H1 (cell line): ENCODE measurements at regions not wholly inside any gene's neighbourhood (a gene's known extent, or its start where the extent isn't known, plus 50 kb on each side); places are given as distances from the start of the nearest gene placed in this dataset.

ENCODE experiments used
- CTCF ChIA-PET: fragments of 300-600 bp; sonication (Branson Sonifier 250); formaldehyde crosslinking; loops from one replicate; lab custom pipeline; 2021; ENCODE audit not compliant: partially characterized antibody; lab: Charles Lee
- POLR2A ChIA-PET: fragments of 300-600 bp; sonication (Branson Sonifier 250); formaldehyde crosslinking; loops from one replicate; lab custom pipeline; 2021; ENCODE audit warnings: inconsistent platforms; ENCODE audit not compliant: partially characterized antibody; lab: Charles Lee
- DNase-seq, 2 experiments: peaks; one replicate each; pipeline versions ENCODE4 v3.0.0 to v3.0.0-alpha.2; 2010 to 2022; ENCODE audit warnings: low spot score in 2 of 2, low read depth in 1 of 2, mixed read lengths in 1 of 2
- FAIRE-seq: peaks from 2 replicates; lab custom pipeline; 2011; peaks lifted over from hg19 to GRCh38; lab: Jason Lieb, UNC
- H2AFZ ChIP-seq: 2 replicates; pipeline ENCODE4 v1.8.1; 2012; ENCODE audit warnings: low read length, inconsistent platforms
- H2AK5ac ChIP-seq: 2 replicates; pipeline ENCODE4 v1.6.1; 2013; ENCODE audit warnings: low read depth, low read length
- H2BK120ac ChIP-seq: replicated peaks from 2 replicates; pipeline ENCODE3; 2013; ENCODE audit warnings: low read depth, low read length, inconsistent platforms
- H2BK12ac ChIP-seq: 2 replicates; pipeline ENCODE4 v1.6.1; 2013; ENCODE audit warnings: low read depth, low read length
- H2BK15ac ChIP-seq: 2 replicates; pipeline ENCODE4 v1.6.1; 2013; ENCODE audit warnings: low read length
- H2BK20ac ChIP-seq: 2 replicates; pipeline ENCODE4 v1.6.1; 2013; ENCODE audit warnings: low read length
- H2BK5ac ChIP-seq: 2 replicates; pipeline ENCODE4 v1.6.1; 2013; ENCODE audit warnings: low read depth, low read length
- H3K14ac ChIP-seq: 2 replicates; pipeline ENCODE4 v1.6.1; 2013; ENCODE audit warnings: inconsistent platforms; ENCODE audit not compliant: insufficient read length
- H3K18ac ChIP-seq: 2 replicates; pipeline ENCODE4 v1.6.1; 2013; ENCODE audit warnings: low read length; ENCODE audit errors: extremely low read depth
- H3K23ac ChIP-seq: 2 replicates; pipeline ENCODE4 v1.6.1; 2013; ENCODE audit warnings: inconsistent platforms; ENCODE audit not compliant: insufficient read length
- H3K23me2 ChIP-seq: 2 replicates; pipeline ENCODE4 v1.6.1; 2013; ENCODE audit warnings: low read depth, low read length
- H3K27ac ChIP-seq: 2 replicates; pipeline ENCODE4 v1.6.1; 2011; ENCODE audit warnings: low read depth, low read length, inconsistent platforms
- H3K27me3 ChIP-seq, 4 experiments: replicated peaks in 1 of 4; 1 replicate in 1 of 4; 2 replicates in 3 of 4; pipeline versions ENCODE4 v1.6.1 to v1.8.1; 2011 to 2013; ENCODE audit warnings: low read length in 3 of 4, mild to moderate bottlenecking in 3 of 4, inconsistent platforms in 2 of 4, mixed read lengths in 2 of 4, moderate library complexity in 1 of 4; ENCODE audit not compliant: control insufficient read depth in 3 of 4, insufficient read depth in 3 of 4; ENCODE audit errors: extremely low read depth in 1 of 4
- H3K36me3 ChIP-seq, 4 experiments: 2 replicates each; pipeline versions ENCODE4 v1.6.1 to v1.8.1; 2011 to 2013; ENCODE audit warnings: mild to moderate bottlenecking in 4 of 4, low read length in 3 of 4, moderate library complexity in 2 of 4, control low read depth in 1 of 4, inconsistent platforms in 1 of 4; ENCODE audit not compliant: insufficient read depth in 4 of 4, control insufficient read depth in 2 of 4
- H3K4ac ChIP-seq: replicated peaks from 2 replicates; pipeline ENCODE3; 2013; ENCODE audit warnings: low read length, low read depth, mixed read lengths, inconsistent platforms; ENCODE audit not compliant: insufficient read length
- H3K4me1 ChIP-seq, 4 experiments: replicated peaks in 1 of 4; 1 replicate in 1 of 4; 2 replicates in 3 of 4; pipeline versions ENCODE4 v1.6.1 to v1.8.1; 2011 to 2013; ENCODE audit warnings: low read length in 3 of 4, inconsistent platforms in 2 of 4, mixed read lengths in 1 of 4; ENCODE audit not compliant: insufficient read depth in 4 of 4, control insufficient read depth in 3 of 4
- H3K4me2 ChIP-seq, 2 experiments: 2 replicates each; pipeline versions ENCODE4 v1.6.1 to v1.8.1; 2011 to 2013; ENCODE audit warnings: low read depth in 2 of 2, low read length in 2 of 2, control low read depth in 1 of 2, inconsistent platforms in 1 of 2, mild to moderate bottlenecking in 1 of 2; ENCODE audit not compliant: insufficient read depth in 1 of 2
- H3K4me3 ChIP-seq, 4 experiments: fragments of 200-600, 300-600 bp in 1 of 4; sonication (generic), shearing (Covaris generic), sonication (Bioruptor Twin) in 1 of 4; 2 replicates each; pipeline versions ENCODE4 v1.5.1 to v1.8.1; 2011 to 2016; ENCODE audit warnings: low read length in 4 of 4, low read depth in 3 of 4, control low read depth in 2 of 4, inconsistent platforms in 2 of 4, mild to moderate bottlenecking in 2 of 4, mixed read lengths in 1 of 4, moderate library complexity in 1 of 4; ENCODE audit not compliant: insufficient read depth in 2 of 4; ENCODE audit errors: extremely low read depth in 1 of 4
- H3K56ac ChIP-seq: replicated peaks from 2 replicates; pipeline ENCODE3; 2013; ENCODE audit warnings: low read depth, mild to moderate bottlenecking, mixed read lengths, low read length, inconsistent platforms; ENCODE audit not compliant: insufficient read length
- H3K79me1 ChIP-seq: 2 replicates; pipeline ENCODE4 v1.6.1; 2013; ENCODE audit warnings: low read depth, low read length, control low read depth
- H3K79me2 ChIP-seq, 2 experiments: 2 replicates each; pipeline versions ENCODE4 v1.6.1 to v1.8.1; 2012 to 2013; ENCODE audit warnings: low read length in 2 of 2, mild to moderate bottlenecking in 2 of 2, inconsistent platforms in 1 of 2; ENCODE audit not compliant: insufficient read depth in 2 of 2, control insufficient read depth in 1 of 2
- H3K9ac ChIP-seq, 4 experiments: replicated peaks in 1 of 4; 1 replicate in 1 of 4; 2 replicates in 3 of 4; pipeline versions ENCODE4 v1.6.1 to v1.8.1; 2011 to 2013; ENCODE audit warnings: low read depth in 3 of 4, low read length in 3 of 4, control low read depth in 2 of 4, mild to moderate bottlenecking in 2 of 4, moderate library complexity in 2 of 4, inconsistent platforms in 1 of 4; ENCODE audit errors: extremely low read depth in 1 of 4
- H3K9me3 ChIP-seq, 2 experiments: 2 replicates each; pipeline versions ENCODE4 v1.6.1 to v1.8.1; 2012 to 2013; ENCODE audit warnings: mild to moderate bottlenecking in 2 of 2, moderate library complexity in 2 of 2, control low read depth in 1 of 2, inconsistent platforms in 1 of 2, low read depth in 1 of 2, low read length in 1 of 2, mixed read lengths in 1 of 2; ENCODE audit not compliant: insufficient read depth in 2 of 2
- H4K20me1 ChIP-seq, 2 experiments: replicated peaks in 1 of 2; 2 replicates each; pipeline versions ENCODE3 to v1.8.1; 2011 to 2013; ENCODE audit warnings: inconsistent platforms in 2 of 2, low read length in 2 of 2, mild to moderate bottlenecking in 1 of 2; ENCODE audit not compliant: insufficient read depth in 2 of 2, control insufficient read depth in 1 of 2
- H4K5ac ChIP-seq: 2 replicates; pipeline ENCODE4 v1.6.1; 2013; ENCODE audit warnings: low read length, low read depth, mixed read lengths, inconsistent platforms; ENCODE audit not compliant: insufficient read length
- H4K8ac ChIP-seq: 2 replicates; pipeline ENCODE4 v1.8.0; 2013; ENCODE audit warnings: mild to moderate bottlenecking, moderate library complexity, low read length, inconsistent platforms; ENCODE audit not compliant: insufficient read depth; ENCODE audit errors: extremely low read depth
- H4K91ac ChIP-seq: replicated peaks from 2 replicates; pipeline ENCODE3; 2013; ENCODE audit warnings: low read length, mixed read lengths, inconsistent platforms; ENCODE audit not compliant: insufficient read length
- CREB1 ChIP-seq: IDR thresholded peaks from 2 replicates; pipeline ENCODE4 v1.6.1; 2012; ENCODE audit warnings: inconsistent platforms
- CTCF ChIP-seq, 3 experiments: IDR thresholded peaks; 1 replicate in 2 of 3; 2 replicates in 1 of 3; pipeline versions ENCODE4 v1.5.1 to v1.6.1; 2011; ENCODE audit warnings: low read length in 3 of 3, mild to moderate bottlenecking in 3 of 3, inconsistent platforms in 2 of 3, low read depth in 1 of 3, moderate library complexity in 1 of 3; ENCODE audit not compliant: insufficient read depth in 1 of 3; ENCODE audit errors: control extremely low read depth in 1 of 3
- E2F6 ChIP-seq: IDR thresholded peaks from 2 replicates; pipeline ENCODE4 v1.6.1; 2012; ENCODE audit warnings: inconsistent platforms
- MAX ChIP-seq: IDR thresholded peaks from 2 replicates; pipeline ENCODE4 v1.6.1; 2012; ENCODE audit warnings: inconsistent platforms
- PHF8 ChIP-seq: fragments of 200-600 bp; sonication (generic); conservative IDR thresholded peaks from 2 replicates; pipeline ENCODE4 v1.7.1; 2012; ENCODE audit warnings: low read depth, mild to moderate bottlenecking, inconsistent platforms, low read length, moderate library complexity
- RAD21 ChIP-seq, 2 experiments: IDR thresholded peaks in 1 of 2; conservative IDR thresholded peaks in 1 of 2; 2 replicates each; pipeline ENCODE4 v1.6.1; 2011; ENCODE audit warnings: low read depth in 2 of 2, low read length in 2 of 2, improper control_type of control experiment in 1 of 2, inconsistent platforms in 1 of 2, mild to moderate bottlenecking in 1 of 2, moderate library complexity in 1 of 2
- RBBP5 ChIP-seq: IDR thresholded peaks from 2 replicates; pipeline ENCODE4 v1.7.1; 2012; ENCODE audit warnings: low read depth, mild to moderate bottlenecking, inconsistent platforms, low read length, moderate library complexity, borderline replicate concordance
- SUZ12 ChIP-seq: fragments of 200-600 bp; sonication (generic); IDR thresholded peaks from 2 replicates; pipeline ENCODE4 v1.6.1; 2012; ENCODE audit warnings: mild to moderate bottlenecking, inconsistent platforms, low read length, moderate library complexity, mixed read lengths
- YY1 ChIP-seq: IDR thresholded peaks from 2 replicates; pipeline ENCODE4 v1.6.1; 2011; ENCODE audit warnings: low read depth, mild to moderate bottlenecking, low read length
- WGBS, 2 experiments: shearing (Covaris generic) in 1 of 2; methylation state at CpG; one replicate each; pipeline versions ENCODE4 v1.1.6 to v1.1.7; 2013 to 2015; ENCODE audit warnings: low lambda C conversion rate in 2 of 2, mixed read lengths in 2 of 2, inconsistent platforms in 1 of 2, low coverage in 1 of 2, missing lambda C conversion rate in 1 of 2; ENCODE audit not compliant: insufficient replicate concordance in 2 of 2, insufficient coverage in 1 of 2, insufficient read length in 1 of 2; ENCODE audit errors: extremely low coverage in 1 of 2, missing lambda C conversion rate in 1 of 2; 5-methylcytosine and 5-hydroxymethylcytosine counted together

- no peak overlapping the region for H2BK15ac ChIP-seq
- H2BK5ac ChIP-seq: no peak overlapping the region
- H2AFZ ChIP-seq: no peak overlapping the region
- FAIRE-seq (peak; percentile 78), DNase-seq (peak in 1 of 2 experiments; percentile 93)
- 0 out of 2 replicates have a peak, but pooled peaks cover 2% of the 10 kb centered on the region for H3K23me2 ChIP-seq
- H4K20me1 ChIP-seq: no peaks in the 10 kb centered on the region
- H3K4me1 ChIP-seq: peaks cover 2 to 11% (median 3%) of the 10 kb centered on the region in 4 experiments; a peak in 5 of 7 replicates
- H3K4ac ChIP-seq: no peak overlapping the region
- no peak overlapping the region for H4K5ac ChIP-seq
- no peak overlapping the region for H3K4me3 ChIP-seq
- no peak overlapping the region for H3K9ac ChIP-seq
- ChIA-PET CTCF (interaction anchor here (0.6 to 2.6 kb wide), 21 partner anchors 9 to 539 kb away, joined by 3 to 12 read pairs (median 4); no protein-coding TSS in a partner anchor), POLR2A (interaction anchor here (0.5 to 2.2 kb wide), 3 partner anchors 10 to 44 kb away, joined by 3 to 12 read pairs (median 5); no protein-coding TSS in a partner anchor)
- no peak overlapping the region for H3K23ac ChIP-seq
- H3K27me3 ChIP-seq: peaks cover 0 to 6% (median under 1%) of the 10 kb centered on the region in 4 experiments; a peak in 3 of 7 replicates
- H2BK20ac ChIP-seq: no peak overlapping the region
- H3K56ac ChIP-seq: no peak overlapping the region
- no peak overlapping the region for H2BK120ac ChIP-seq
- WGBS, 2 experiments: 25% methylated on average over 15 of the region's 15 CpGs; no CpG with 5 or more reads in 1 of the 2 experiments
- H3K79me2 ChIP-seq: no peaks in the 10 kb centered on the region
- H3K18ac ChIP-seq: no peak overlapping the region; the same call in 1 of the 2 replicates
- no peak overlapping the region for H3K27ac ChIP-seq
- H3K79me1 ChIP-seq: no peaks in the 10 kb centered on the region
- H3K4me2 ChIP-seq: no peak overlapping the region
- H2AK5ac ChIP-seq: no peak overlapping the region
- H3K9me3 ChIP-seq: peaks cover 17 to 19% of the 10 kb centered on the region in 2 experiments
- H3K36me3 ChIP-seq: no peaks in the 10 kb centered on the region
- H4K91ac ChIP-seq: peak overlapping the region; percentile 49
- no peak overlapping the region for H3K14ac ChIP-seq
- no peak overlapping the region for H4K8ac ChIP-seq
- H2BK12ac ChIP-seq: no peak overlapping the region
- TF ChIP-seq CREB1 (0 out of 2 replicates have a peak, but pooled peaks have one; percentile 48), RBBP5 (no peak), PHF8 (no peak), MAX (peak; percentile 89), CTCF (IDR thresholded peaks at IDR 0.05; ENCODE audit: control extremely low read depth in 1 of 3, insufficient read depth in 1 of 3, low read depth in 1 of 3, low read length in 3 of 3) (peak; percentile 76 to 99 (median 95)), E2F6 (peak; percentile 60), RAD21 (IDR thresholded peaks at IDR 0.05 in 1 of 2, conservative IDR thresholded peaks at IDR 0.05 in 1 of 2; ENCODE audit: low read depth in 2 of 2, low read length in 2 of 2) (peak; percentile 77), YY1 (0 out of 2 replicates have a peak, but pooled peaks have one; percentile 25), SUZ12 (no peak)
Observed at GRCh38 chr20:51220293-51220706, 197.4 kb upstream of the KCNG1 start.
